ENCODE measurements at regions not wholly inside any gene's neighbourhood (a gene's known extent, or its start where the extent isn't known, plus 50 kb on each side); places are given as distances from the start of the nearest gene placed in this dataset.

- TF ChIP-seq CTCF (IDR thresholded peaks at IDR 0.05): no peak
- TF ChIP-seq POLR2A (IDR thresholded peaks at IDR 0.05): no peak
These were observed 141.4 kb upstream of the FOXP2 start for GRCh38 chr7:114273218-114273617.
